Hepatocyte (in vitro differentiated cells): ENCODE measurements at regions not wholly inside any gene's neighbourhood (a gene's known extent, or its start where the extent isn't known, plus 50 kb on each side); places are given as distances from the start of the nearest gene placed in this dataset.

Experiments used
- CTCF ChIP-seq: fragments of 200-600 bp; sonication (generic); IDR thresholded peaks from 2 replicates; pipeline ENCODE4 v1.5.1; 2016; ENCODE audit warnings: antibody characterized with exemption, mild to moderate bottlenecking; ENCODE audit not compliant: poor library complexity
- EZH2 ChIP-seq: fragments of 200-600 bp; sonication (generic); IDR thresholded peaks from 2 replicates; pipeline ENCODE4 v1.6.1; 2016; ENCODE audit warnings: antibody characterized with exemption, mild to moderate bottlenecking, borderline replicate concordance

DNA sequence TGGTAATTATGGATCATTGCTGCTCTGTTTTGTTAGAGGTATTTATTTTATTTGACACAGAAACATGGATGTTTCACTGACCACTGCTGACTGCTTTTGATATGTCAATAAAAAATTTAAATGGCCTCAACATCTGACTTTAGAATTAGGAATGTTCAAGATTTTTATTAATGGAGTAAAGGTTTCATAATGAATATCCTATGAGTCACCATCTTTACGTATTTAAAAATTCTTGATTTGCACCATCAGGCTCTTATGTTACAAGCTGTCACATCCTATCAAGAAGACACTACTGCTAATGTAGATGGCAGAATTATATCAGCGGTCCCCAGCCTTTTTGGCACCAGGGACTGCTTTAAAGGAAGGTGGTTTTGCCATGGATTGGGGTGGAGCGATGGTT, 578.7 kb upstream of the NRP1 start:
- TF ChIP-seq CTCF = no peak
- no peak for TF ChIP-seq EZH2
